Posterior cingulate gyrus (tissue), 11 donors: ENCODE measurements at regions not wholly inside any gene's neighbourhood (a gene's known extent, or its start where the extent isn't known, plus 50 kb on each side); places are given as distances from the start of the nearest gene placed in this dataset.

Experiments used
- DNase-seq, 10 donors: peaks; one replicate each; pipeline versions ENCODE4 v3.0.0 to v3.0.0-alpha.2; 2020 to 2021; ENCODE audit warnings: mixed read lengths in 3 of 10
- intact Hi-C: fragments of 100-400 bp; cut with DNase I; formaldehyde crosslinking; loops from one replicate; pipeline ENCODE4 v1.15.1; 2023

DNA sequence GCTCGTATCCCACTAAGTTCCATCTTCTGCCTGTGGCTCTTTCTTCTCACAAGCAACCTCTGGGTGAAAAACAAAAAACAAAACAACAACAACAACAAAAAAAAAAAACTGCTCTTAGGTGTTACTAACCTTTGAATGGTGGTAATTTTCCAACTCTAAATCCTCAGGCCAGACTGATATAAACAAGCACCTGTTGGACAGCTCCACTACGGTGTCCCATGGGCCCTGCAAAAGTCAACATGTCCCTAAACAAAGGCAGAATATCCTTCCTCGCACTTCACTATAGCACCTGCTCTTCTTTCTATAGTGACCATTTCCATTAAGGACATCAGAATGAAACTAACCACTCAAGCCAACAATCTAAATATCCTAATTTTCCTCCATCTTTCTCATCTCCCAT is 54.6 kb upstream of the PARM1 start:
- intact Hi-C loops, result loop anchor here (5.0 to 10.0 kb wide), 2 partner anchors 54 to 586 kb away; partner anchors contain the start of gene PARM1
- DNase-seq, result no peak

DNA sequence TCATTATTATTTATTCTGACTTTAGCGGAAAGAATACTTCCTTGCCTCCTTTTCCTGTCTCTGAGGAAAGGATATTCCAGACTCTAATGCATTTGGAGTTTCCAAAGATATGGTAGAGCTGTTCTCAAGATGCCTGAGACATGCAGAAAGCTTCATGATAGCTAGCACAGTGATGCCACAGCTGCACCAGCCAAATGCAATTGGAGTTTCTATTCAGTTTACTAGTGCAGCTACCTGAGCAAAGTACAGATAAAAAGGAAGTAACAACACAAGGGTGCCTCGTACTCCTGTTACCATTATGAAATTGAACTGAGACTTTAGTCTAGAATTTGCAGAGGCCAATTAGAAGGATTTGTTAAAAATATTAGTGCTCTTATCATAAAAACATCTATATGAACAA is 57.5 kb upstream of the PARM1 start:
- intact Hi-C loops, result loop anchor here (5.0 to 10.0 kb wide), 2 partner anchors 57 to 589 kb away; partner anchors contain the start of gene PARM1

DNA sequence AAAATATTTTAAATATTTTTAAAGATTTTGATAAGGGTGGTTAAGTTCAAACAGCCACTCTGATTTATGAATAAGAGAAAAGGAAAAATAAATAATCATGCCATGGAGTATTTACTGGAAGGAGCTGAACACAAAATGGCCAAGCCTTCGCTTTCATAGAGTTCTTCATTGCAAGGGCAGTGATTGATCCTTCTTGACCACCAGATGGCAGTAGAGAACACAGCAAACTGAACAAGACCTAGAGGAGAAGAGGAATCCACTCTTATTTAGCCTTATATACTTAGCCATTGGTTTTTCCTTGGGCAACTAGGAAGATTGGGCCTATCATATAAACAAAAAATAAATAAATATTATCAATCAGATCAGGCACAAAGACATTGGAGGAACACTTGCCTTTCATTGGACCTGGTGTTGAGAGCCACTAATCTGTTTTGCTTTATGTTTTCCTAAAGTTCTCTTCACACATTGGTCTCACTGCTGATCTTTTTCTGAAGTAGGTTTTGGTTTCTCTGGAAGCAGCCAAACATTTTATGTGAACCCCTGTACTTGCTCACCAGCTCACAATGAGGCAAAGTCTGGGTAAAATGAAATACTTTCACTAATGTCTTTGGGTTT is 58.1 kb upstream of the PARM1 start:
- DNase-seq, result peak in 3 of 10 donors; percentile 14 to 38 (median 24)

More for the DNA sequence above, 57.5 kb upstream of the PARM1 start:
- DNase-seq, result no peak

DNA sequence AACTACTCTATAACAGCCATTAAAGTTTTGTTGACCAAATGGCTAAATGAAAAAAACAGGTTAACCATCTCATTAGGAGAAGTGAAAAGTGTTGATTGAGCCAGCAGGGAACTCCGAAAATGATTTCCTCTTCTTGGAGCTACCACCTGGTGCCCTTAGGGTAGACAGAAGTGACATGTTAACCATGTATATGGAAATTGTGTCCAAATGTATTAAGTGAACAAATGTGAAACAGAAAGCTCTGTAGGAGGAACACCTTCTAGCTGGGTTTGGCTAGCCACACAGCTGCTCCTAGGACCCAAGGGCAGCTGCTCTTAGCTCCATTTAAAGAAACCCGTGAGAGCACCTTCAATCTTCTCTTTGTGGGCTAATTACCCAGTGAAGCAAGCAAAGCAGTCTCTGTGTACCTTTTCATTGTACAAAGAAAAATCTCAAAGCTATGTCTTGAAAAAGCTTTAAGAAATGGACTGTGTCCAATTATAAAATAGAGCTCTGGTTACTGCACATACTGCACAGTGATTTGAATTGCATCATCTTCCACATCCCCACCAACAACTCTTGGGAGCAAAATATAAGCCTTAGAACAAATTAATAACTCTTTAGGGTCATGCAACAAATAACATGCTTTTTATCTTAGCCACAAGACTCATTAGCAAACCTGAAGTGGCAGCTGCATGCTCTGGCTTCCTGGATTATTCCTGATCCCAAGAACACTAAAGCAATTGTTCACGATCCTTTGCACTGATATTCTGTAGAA is 59.2 kb upstream of the PARM1 start:
- DNase-seq, result no peak
- intact Hi-C loops, result loop anchor here (5.0 to 10.0 kb wide), 2 partner anchors 591 to 619 kb away; no protein-coding TSS in a partner anchor

More for the DNA sequence above, 58.1 kb upstream of the PARM1 start:
- intact Hi-C loops, result loop anchor here (5.0 to 10.0 kb wide), 3 partner anchors 57 to 617 kb away; partner anchors contain the start of gene PARM1

DNA sequence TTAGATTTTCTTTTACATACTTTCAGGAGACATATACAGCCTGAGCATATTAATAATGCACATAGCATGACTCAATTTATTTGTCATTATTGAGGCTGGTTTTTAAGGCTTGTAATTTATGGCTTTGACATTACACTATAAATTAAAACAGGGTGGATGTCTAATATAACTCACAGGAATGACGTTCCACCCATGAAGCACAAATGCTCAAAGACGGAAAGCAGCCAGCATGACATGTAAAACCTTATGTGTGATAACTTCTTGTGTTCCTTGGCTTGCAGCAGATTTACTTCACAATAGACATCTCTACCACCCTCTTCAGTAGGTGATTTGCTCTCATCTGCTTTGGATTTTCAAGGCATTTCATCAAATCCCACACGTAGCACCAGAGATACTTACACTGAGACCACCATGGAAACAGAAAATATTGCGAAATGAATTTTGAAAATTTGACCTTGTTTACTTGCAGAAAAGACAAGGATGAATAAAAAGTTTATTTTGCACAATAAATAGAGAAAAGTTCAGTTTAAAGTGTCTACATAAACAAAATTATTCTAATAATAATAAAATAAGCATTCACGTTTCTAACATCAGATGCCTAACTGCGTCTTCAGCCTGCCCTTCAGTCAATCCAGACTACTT is 64.7 kb upstream of the BTC start:
- intact Hi-C loops, result no loop called here
- no peak for DNase-seq

DNA sequence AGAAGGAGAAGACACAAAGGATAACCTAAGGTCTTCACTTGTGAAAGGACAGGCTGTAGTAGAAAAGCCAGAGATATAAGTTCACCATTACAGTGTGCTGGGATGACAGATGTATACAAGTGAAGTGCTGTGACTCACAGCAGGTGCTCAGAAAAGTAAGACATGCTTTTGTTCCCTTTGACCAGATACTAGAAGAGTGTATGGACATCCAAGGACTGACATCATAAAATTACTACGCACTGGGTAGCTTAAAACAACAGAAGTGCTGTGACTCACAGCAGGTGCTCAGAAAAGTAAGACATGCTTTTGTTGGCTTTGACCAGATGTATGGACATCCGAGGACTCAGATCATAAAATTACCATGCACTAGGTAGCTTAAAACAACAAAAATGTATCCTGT is 61.6 kb upstream of the BTC start:
- no peak for DNase-seq
- intact Hi-C loops, result no loop called here

DNA sequence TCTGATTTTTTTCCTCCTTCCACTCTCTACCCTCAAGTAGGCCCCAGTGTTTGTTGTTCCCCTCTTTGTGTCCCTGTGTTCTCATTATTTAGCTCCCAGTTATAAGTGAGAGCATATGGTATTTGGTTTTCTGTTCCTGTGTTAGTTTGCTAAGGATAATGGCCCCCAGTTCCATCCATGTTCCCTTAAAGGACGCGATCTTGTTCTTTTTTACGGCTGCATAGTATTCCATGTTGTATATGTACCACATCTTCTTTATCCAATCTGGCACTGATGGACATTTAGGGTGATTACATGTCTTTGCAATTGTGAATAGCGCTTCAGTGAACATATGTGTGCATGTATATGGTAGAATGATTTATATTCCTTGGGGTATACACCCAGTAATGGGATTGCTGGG is 54.5 kb upstream of the BTC start:
- intact Hi-C loops, result no loop called here

DNA sequence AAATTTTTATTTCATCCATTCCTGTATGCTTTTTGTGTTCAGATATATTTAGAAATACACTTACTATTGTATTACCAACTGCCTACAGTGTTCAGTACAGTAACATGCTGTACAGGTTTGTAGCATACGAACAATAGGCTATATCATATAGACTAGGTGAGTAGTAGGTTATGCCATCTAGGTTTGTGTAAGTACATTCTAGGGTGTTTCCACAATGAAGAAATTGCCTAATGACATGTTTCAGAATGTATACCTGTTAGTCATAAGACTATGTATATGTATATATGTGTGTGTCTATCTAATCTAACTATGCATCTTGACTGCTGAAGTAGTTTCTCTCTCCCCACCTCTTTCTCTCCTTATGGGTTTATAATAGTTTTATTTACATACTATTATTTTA is 51.5 kb upstream of the BTC start:
- DNase-seq, result no peak
- intact Hi-C loops, result no loop called here

More for the DNA sequence above, 54.5 kb upstream of the BTC start:
- no peak for DNase-seq
